ENCODE measurements at regions not wholly inside any gene's neighbourhood (a gene's known extent, or its start where the extent isn't known, plus 50 kb on each side); places are given as distances from the start of the nearest gene placed in this dataset.
"Not testable (repeated sequence)": the region's sequence is repeated elsewhere in the genome, so short reads cannot be mapped to it uniquely, and the experiment has no call there.

DNA sequence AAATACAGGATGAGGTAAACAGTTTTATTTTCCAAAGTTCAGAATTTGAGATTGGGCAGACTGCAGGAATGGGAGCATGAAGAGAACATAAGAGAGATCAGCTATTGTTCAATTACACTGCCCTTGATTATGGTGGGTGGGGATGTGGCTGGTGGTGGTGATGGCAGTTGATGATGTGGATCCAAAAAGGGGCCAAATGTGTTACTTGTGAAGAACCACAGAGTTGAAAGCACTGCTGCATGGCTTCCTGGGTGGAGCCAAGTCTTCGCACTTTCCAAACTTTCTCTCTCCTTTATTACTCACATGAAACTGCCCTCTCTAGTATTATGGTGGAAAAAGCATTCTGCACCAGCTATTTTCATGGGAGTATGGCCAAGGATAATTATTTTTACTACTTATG is 1162.0 kb downstream of the RPIA start:
- not testable (repeated sequence) for H3K4me3 ChIP-seq (ENCODE audit: insufficient read depth, low read depth, low read length); H3K36me3 ChIP-seq (replicated peaks; ENCODE audit: control insufficient read depth, insufficient read depth, low read length); H3K27me3 ChIP-seq (ENCODE audit: control insufficient read depth, insufficient read depth, low read length); DNase-seq

DNA sequence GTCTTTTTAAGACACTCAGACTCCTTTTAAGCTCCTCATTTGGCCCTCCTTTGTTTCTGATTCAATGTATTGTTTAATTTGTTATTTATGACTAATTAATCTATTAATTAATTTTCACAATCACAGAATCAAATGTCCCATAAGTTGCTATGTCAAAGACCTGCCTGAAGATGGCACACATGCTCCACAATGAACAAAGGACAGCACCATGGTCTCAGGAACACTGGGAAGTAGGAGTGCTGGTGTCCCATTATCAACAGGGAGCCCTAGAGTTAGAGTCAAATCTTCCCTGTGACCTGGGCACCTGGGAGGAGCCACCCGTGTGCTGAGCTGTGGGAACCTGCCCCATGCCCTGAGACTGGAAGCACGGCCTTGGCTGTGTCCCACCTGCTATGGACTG is 1164.3 kb downstream of the RPIA start:
- H3K4me3 ChIP-seq (ENCODE audit: insufficient read depth, low read depth, low read length); DNase-seq; H3K27me3 ChIP-seq (ENCODE audit: control insufficient read depth, insufficient read depth, low read length); H3K36me3 ChIP-seq (replicated peaks; ENCODE audit: control insufficient read depth, insufficient read depth, low read length): not testable (repeated sequence)

DNA sequence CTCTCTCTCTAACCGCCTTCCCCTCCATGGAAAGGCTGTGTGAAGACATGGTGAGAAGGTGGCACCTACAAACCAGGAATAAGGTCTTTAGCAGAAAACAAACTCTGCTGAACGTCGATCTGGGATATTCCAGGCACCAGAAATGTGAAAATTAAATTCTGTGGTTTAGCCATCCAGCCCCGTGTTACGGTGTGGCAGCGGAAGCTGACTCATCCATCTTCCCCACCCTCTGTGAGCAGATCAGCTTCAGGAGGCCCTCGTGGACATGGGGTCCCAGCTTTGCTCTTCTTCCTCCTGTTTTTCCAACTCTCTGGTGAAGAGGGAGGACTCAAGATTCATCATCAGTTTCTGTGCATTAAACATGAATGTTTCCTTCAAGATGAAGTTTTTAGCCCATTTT is 1164.8 kb downstream of the RPIA start:
- H3K36me3 ChIP-seq (replicated peaks; ENCODE audit: control insufficient read depth, insufficient read depth, low read length); H3K4me3 ChIP-seq (ENCODE audit: insufficient read depth, low read depth, low read length); DNase-seq; H3K27me3 ChIP-seq (ENCODE audit: control insufficient read depth, insufficient read depth, low read length): not testable (repeated sequence)

DNA sequence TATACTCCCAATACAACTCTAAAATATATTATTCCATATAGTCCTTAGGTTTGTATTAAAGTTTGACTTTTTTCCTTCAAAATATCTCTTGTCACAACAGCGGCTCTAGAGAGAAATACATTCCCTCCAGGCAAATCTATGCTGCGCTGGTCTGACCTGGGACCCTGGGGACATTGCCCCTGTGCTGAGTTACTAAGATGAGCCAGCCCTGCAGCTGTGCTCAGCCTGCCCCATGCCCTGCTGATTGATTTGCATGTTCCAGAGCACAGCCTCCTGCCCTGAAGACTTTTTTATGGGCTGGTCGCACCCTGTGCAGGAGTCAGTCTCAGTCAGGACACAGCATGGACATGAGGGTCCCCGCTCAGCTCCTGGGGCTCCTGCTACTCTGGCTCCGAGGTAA is 1170.7 kb downstream of the RPIA start:
- H3K36me3 ChIP-seq (replicated peaks; ENCODE audit: control insufficient read depth, insufficient read depth, low read length); H3K27me3 ChIP-seq (ENCODE audit: control insufficient read depth, insufficient read depth, low read length); H3K4me3 ChIP-seq (ENCODE audit: insufficient read depth, low read depth, low read length); DNase-seq: not testable (repeated sequence)

DNA sequence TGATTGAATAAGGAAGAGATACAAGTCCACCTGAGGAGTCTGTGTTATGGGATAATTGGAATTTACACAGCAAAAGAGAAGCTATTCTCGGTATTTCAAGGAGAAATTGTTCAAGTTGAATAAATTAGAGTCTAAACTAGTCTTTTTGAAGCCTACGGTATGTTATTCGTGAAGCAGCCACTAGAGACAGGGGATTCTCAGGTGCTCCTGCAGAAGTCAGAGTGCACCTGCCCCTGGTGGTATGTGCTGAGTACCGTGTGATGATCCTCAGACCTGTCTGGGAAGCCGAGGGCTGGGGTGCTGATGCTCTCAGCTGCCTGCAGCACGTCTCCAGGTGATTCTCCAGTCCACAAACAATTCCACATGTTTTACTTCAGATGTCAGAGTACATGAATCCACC is 1171.7 kb downstream of the RPIA start:
- not testable (repeated sequence) for H3K27me3 ChIP-seq (ENCODE audit: control insufficient read depth, insufficient read depth, low read length); H3K4me3 ChIP-seq (ENCODE audit: insufficient read depth, low read depth, low read length); DNase-seq; H3K36me3 ChIP-seq (replicated peaks; ENCODE audit: control insufficient read depth, insufficient read depth, low read length)

DNA sequence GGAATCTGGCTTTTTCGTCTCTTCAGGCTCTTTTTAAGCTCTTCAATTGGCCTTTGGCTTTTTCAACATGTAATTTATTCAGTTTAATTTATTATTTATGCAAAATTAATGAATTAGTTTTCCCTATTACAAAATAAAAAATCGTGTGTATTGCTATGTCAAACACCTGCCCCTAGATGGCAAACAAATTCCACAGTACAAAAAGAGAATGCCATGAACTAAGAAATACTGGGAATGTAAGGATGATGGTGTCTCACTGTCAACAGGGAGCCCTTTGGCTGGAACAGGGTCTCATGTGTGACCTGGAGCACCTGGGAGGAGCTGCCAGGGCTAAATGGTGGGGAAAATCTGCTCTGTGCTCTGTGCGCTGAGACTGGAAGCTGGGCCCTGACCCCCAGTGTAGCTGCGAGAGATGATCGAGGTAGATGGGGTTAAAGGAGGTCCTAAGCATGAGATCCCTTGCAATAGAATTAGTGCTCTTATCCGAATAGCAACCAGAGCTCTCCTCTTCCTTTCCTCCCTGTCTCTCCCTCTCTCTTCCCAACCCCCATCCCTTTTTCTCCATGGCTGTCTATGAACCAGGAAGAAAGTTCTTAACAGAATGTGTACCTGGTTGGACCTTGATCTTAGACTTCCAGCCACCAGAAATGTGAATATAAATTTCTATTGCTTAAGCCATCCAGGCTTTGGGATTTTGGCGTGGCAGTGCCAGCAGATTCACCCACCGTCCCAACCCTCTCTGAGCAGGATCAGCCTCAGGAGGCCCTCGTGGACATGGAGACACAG is 1183.5 kb downstream of the RPIA start:
- not testable (repeated sequence) for H3K36me3 ChIP-seq (replicated peaks; ENCODE audit: control insufficient read depth, insufficient read depth, low read length); H3K4me3 ChIP-seq (ENCODE audit: insufficient read depth, low read depth, low read length); DNase-seq; H3K27me3 ChIP-seq (ENCODE audit: control insufficient read depth, insufficient read depth, low read length)

DNA sequence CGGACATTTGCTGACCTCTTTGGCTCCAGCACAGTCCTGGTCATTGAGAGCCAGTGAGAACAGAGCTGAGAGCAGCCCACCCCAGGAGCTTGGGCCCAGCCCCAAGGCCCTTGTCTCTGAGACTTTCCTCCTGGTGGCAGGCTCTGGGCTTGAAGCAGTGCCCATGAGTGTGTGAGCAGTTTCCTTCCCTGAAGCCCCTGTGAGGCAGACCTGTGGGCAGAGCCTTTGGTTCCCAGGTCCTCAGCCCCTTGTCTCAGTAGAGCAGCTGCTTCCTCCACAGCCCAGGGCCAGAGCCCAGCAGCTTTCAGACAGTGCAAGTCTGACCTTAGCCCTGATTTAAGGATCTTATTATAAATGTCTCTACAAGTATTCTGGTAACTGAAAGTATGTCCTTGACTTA is 1185.0 kb downstream of the RPIA start:
- H3K27me3 ChIP-seq (ENCODE audit: control insufficient read depth, insufficient read depth, low read length); DNase-seq; H3K36me3 ChIP-seq (replicated peaks; ENCODE audit: control insufficient read depth, insufficient read depth, low read length); H3K4me3 ChIP-seq (ENCODE audit: insufficient read depth, low read depth, low read length): not testable (repeated sequence)

DNA sequence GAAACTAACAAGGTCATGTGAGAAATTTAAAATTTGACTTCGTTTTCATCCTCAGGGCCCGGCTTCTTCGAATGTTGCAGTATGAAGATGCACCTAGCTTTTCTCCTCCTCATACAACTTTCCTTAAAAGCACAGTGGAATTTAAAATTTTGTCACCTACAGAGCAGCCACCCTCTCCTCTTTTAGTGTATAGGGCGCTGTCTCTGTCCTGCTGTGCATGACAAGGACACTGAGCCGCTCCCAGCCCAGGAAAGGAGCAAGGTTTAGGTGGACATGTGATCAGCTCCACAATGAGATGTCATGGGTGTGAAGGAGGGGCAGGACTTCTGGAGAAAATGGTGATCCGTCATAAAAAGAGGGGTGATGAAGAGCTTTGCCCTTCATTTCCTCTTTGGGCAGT is 1185.4 kb downstream of the RPIA start:
- not testable (repeated sequence) for H3K27me3 ChIP-seq (ENCODE audit: control insufficient read depth, insufficient read depth, low read length); H3K36me3 ChIP-seq (replicated peaks; ENCODE audit: control insufficient read depth, insufficient read depth, low read length); H3K4me3 ChIP-seq (ENCODE audit: insufficient read depth, low read depth, low read length)
- peak; percentile 0 for DNase-seq

DNA sequence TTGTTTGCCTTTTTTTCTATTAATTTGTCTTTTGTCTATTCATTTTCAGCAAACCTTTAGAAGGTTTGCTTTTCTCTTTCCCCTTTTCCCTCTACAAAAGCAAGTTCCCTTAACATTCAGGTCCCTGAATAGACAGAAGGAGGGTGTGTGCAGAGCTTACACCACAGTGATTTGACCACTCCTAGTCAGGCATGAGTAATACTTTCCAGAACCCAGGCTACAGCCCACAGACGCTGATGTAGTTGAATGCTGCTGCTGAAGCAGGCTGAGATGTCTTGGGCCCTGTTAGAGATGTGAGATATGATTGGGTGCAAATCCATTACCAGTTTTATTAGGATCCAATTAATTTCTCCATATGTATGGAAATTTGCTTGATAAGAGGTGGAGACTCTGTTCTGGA is 1191.4 kb downstream of the RPIA start:
- H3K4me3 ChIP-seq (ENCODE audit: insufficient read depth, low read depth, low read length); H3K27me3 ChIP-seq (ENCODE audit: control insufficient read depth, insufficient read depth, low read length); H3K36me3 ChIP-seq (replicated peaks; ENCODE audit: control insufficient read depth, insufficient read depth, low read length); DNase-seq: not testable (repeated sequence)

DNA sequence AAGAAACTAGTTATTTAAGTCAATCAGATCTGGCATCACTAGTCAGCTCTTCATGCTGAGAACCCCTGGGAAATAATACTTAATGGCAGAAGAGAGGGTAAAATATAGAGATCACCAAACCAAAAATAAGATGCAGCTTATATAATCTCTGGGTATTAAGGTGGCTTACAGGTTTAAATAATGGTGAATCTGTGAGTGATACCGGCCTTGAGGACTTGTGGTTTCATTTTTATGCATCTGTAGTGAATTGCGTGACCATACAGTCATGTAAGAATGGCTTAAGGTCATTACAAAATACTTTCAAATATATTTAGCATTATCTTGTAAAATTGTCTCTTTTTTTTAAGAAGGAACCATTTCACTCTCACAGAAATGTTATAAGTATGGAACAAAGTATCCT is 1192.2 kb downstream of the RPIA start:
- H3K27me3 ChIP-seq (ENCODE audit: control insufficient read depth, insufficient read depth, low read length); H3K4me3 ChIP-seq (ENCODE audit: insufficient read depth, low read depth, low read length); H3K36me3 ChIP-seq (replicated peaks; ENCODE audit: control insufficient read depth, insufficient read depth, low read length); DNase-seq: not testable (repeated sequence)

DNA sequence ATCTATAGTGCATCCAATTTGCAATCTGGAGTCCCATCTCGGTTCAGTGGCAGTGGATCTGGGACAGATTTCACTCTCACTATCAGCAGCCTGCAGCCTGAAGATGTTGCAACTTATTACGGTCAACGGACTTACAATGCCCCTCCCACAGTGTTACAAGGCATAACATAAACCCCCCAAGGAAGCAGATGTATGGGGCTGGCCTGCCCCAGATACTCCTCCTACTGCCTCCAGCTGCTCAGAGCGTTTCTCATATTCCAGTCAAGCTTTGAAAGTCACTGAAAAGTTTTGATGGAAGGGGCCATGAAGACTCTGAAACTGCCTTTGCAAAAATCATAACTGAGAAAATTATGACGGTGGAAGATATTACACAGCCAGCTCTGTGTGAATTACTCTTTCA is 1193.6 kb downstream of the RPIA start:
- H3K36me3 ChIP-seq (replicated peaks; ENCODE audit: control insufficient read depth, insufficient read depth, low read length); H3K27me3 ChIP-seq (ENCODE audit: control insufficient read depth, insufficient read depth, low read length); H3K4me3 ChIP-seq (ENCODE audit: insufficient read depth, low read depth, low read length); DNase-seq: not testable (repeated sequence)

DNA sequence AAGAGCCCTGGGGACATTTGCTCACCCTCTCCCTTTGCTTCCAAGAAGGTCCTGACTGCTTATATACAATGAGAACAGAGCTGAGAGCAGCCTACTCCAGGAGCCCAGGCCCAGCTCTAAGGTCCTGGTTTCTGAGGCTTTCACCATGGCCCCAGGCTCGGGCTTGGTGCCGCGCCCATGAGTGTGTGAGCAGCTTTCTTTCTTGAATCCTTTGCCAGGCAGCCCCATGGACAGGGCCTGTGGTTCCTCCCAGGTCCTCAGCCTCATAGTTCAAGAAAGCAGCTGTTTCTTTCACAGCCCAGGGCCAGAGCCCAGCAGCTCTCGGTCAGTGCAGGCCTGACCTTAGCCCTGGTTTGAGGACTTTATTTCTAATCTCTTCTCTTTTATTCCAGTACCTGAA is 1197.2 kb downstream of the RPIA start:
- DNase-seq, result not testable (repeated sequence)

DNA sequence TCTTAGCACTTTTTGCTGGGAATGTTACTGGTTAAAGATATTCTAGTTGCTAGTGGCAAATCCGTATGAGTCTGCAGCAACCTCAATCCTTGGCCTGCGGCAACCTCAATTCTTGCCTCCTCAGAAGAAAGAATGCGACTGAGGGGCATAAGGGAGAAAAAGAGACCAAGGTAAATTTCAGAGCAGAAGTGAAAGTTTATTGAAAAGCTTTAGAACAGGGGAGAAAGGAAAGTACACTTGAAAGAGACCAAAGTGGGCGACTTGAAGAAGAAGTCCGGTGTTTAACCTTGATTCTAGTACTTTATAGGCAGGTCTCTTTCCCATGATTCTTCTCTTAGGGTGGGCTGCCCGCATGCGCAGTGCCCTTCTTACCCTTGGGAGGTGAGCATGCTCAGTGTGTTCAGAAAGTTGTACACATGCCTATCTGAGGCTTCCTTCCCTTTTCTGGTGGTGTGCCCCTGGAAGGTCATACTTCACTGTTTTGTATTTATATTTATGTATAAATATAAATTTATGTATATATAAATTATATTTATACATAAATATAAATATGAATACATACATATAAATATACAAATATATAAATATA is 1198.8 kb downstream of the RPIA start:
- not testable (repeated sequence) for H3K36me3 ChIP-seq (replicated peaks; ENCODE audit: control insufficient read depth, insufficient read depth, low read length); H3K4me3 ChIP-seq (ENCODE audit: insufficient read depth, low read depth, low read length); DNase-seq; H3K27me3 ChIP-seq (ENCODE audit: control insufficient read depth, insufficient read depth, low read length)

More for the DNA sequence above, 1197.2 kb downstream of the RPIA start:
- H3K36me3 ChIP-seq (replicated peaks; ENCODE audit: control insufficient read depth, insufficient read depth, low read length); H3K27me3 ChIP-seq (ENCODE audit: control insufficient read depth, insufficient read depth, low read length); H3K4me3 ChIP-seq (ENCODE audit: insufficient read depth, low read depth, low read length): not testable (repeated sequence)

DNA sequence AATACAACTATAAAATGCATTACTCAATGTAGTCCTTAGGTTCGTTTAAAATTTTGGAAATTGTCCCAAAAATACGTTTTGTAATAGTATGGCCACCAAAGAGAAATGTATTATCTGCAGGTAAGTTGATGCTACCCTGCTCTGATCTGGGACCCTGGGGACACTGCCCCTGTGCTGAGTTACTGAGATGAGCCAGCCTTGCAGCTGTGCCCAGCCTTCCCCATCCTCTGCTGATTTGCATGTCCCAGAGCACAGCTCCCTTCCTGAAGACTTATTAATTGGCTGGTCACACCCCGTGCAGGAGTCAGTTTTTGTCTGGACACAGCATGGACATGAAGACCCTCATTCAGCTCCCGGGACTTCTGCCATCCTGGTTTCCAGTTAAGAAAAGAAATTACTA is 1203.5 kb downstream of the RPIA start:
- not testable (repeated sequence) for H3K27me3 ChIP-seq (ENCODE audit: control insufficient read depth, insufficient read depth, low read length); H3K4me3 ChIP-seq (ENCODE audit: insufficient read depth, low read depth, low read length); DNase-seq; H3K36me3 ChIP-seq (replicated peaks; ENCODE audit: control insufficient read depth, insufficient read depth, low read length)

DNA sequence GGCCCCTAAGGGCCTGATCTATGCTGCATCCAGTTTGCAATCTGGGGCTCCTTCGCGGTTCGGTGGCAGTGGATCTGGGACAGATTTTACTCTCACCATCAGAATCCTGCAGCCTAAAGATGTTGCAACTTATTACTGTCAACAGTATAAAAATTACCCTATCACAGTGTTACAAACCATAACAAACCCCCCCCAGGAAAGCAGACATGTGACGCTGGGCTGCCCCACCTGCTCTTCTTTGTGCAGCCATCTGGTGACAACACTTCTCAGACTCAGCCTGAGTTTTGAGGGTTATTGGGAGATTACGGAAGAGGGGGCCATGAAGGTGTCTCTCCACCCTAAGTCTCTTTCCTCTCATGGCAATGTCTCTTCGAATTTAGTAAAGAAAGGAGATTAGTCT is 1204.2 kb downstream of the RPIA start:
- DNase-seq; H3K4me3 ChIP-seq (ENCODE audit: insufficient read depth, low read depth, low read length); H3K36me3 ChIP-seq (replicated peaks; ENCODE audit: control insufficient read depth, insufficient read depth, low read length); H3K27me3 ChIP-seq (ENCODE audit: control insufficient read depth, insufficient read depth, low read length): not testable (repeated sequence)

All from H7 (cell line).